Stimulated activated naive B cell treated with anti-CD40 and anti-IgM and Interleukin-4, amounts not matched to agents 10 μg/mL and 1 μg/mL and 100 μg/mL, for 72 hours (primary cell): ENCODE measurements at regions not wholly inside any gene's neighbourhood (a gene's known extent, or its start where the extent isn't known, plus 50 kb on each side); places are given as distances from the start of the nearest gene placed in this dataset.
A peak's percentile ranks its signal among the peaks of the same experiment; 100 is the strongest.

Experiments
- ATAC-seq, 2 donors: fragments of 150-1000 bp; cut with Tn5 transposase; replicated peaks; 2 replicates each; pipeline ENCODE4 v1.10.0; 2021; ENCODE audit warnings: moderate library complexity in 1 of 2
- DNase-seq: peaks from one replicate; pipeline ENCODE4 v3.0.0; 2021
- H3K27ac Mint-ChIP-seq: one replicate; pipeline ENCODE4 v1.8.0; 2022; ENCODE audit warnings: mild to moderate bottlenecking, mixed read lengths
- H3K27me3 Mint-ChIP-seq, 2 donors: one replicate each; pipeline ENCODE4 v1.8.0; 2022; ENCODE audit warnings: mixed read lengths in 2 of 2
- H3K36me3 Mint-ChIP-seq, 2 donors: one replicate each; pipeline ENCODE4 v1.8.0; 2022; ENCODE audit warnings: mixed read lengths in 2 of 2, mild to moderate bottlenecking in 1 of 2
- H3K4me1 Mint-ChIP-seq, 2 donors: one replicate each; pipeline ENCODE4 v1.8.0; 2022; ENCODE audit warnings: mixed read lengths in 2 of 2, mild to moderate bottlenecking in 1 of 2
- H3K4me3 Mint-ChIP-seq, 2 donors: one replicate each; pipeline ENCODE4 v1.8.0; 2022; ENCODE audit warnings: mild to moderate bottlenecking in 2 of 2, mixed read lengths in 2 of 2, moderate library complexity in 1 of 2
- H3K9me3 Mint-ChIP-seq, 2 donors: one replicate each; pipeline ENCODE4 v1.8.0; 2022; ENCODE audit warnings: mixed read lengths in 2 of 2, mild to moderate bottlenecking in 1 of 2

GRCh38 chr18:3384664-3385563 is 65.1 kb upstream of the TGIF1 start:
- ATAC-seq (peak; percentile 42 to 66), DNase-seq (no peak)
- H3K9me3 Mint-ChIP-seq, result no peaks in the 10 kb centered on the region
- H3K27ac Mint-ChIP-seq, result peak overlapping the region; percentile 6
- peaks cover 0 to 3% of the 10 kb centered on the region in 2 donors for H3K36me3 Mint-ChIP-seq
- H3K27me3 Mint-ChIP-seq, result no peaks in the 10 kb centered on the region
- peaks cover 0 to 4% of the 10 kb centered on the region in 2 donors for H3K4me1 Mint-ChIP-seq
- H3K4me3 Mint-ChIP-seq, result no peak overlapping the region

- Mint-ChIP-seq H3K9me3 (peaks cover 5 to 6% of the 10 kb centered on the region in 2 donors), H3K4me1 (peaks cover 3 to 4% of the 10 kb centered on the region in 2 donors), H3K27me3 (no peaks in the 10 kb centered on the region), H3K27ac (no peak overlapping the region), H3K36me3 (peaks cover 0 to 15% of the 10 kb centered on the region in 2 donors), H3K4me3 (no peak overlapping the region)
- DNase-seq (no peak), ATAC-seq (no peak)
These were observed 61.6 kb upstream of the TGIF1 start for GRCh38 chr18:3388323-3388722.

- DNase-seq (no peak), ATAC-seq (no peak)
- Mint-ChIP-seq H3K4me3 (no peak overlapping the region), H3K27ac (no peak overlapping the region), H3K9me3 (peaks cover 6 to 10% of the 10 kb centered on the region in 2 donors), H3K36me3 (peaks cover 3 to 19% of the 10 kb centered on the region in 2 donors), H3K27me3 (no peaks in the 10 kb centered on the region), H3K4me1 (peaks cover 3 to 4% of the 10 kb centered on the region in 2 donors)
These were observed 61.0 kb upstream of the TGIF1 start for GRCh38 chr18:3388980-3389379.

- Mint-ChIP-seq H3K9me3 (peaks cover 12 to 14% of the 10 kb centered on the region in 2 donors), H3K36me3 (peaks cover 8 to 26% of the 10 kb centered on the region in 2 donors), H3K27me3 (no peaks in the 10 kb centered on the region), H3K4me1 (peaks cover 3 to 4% of the 10 kb centered on the region in 2 donors), H3K4me3 (no peak overlapping the region), H3K27ac (no peak overlapping the region)
- ATAC-seq, result no peak
- DNase-seq, result no peak
These were observed 60.0 kb upstream of the TGIF1 start for GRCh38 chr18:3389977-3390376.

- H3K36me3 Mint-ChIP-seq, result peaks cover 11 to 30% of the 10 kb centered on the region in 2 donors
- no peak overlapping the region for H3K4me3 Mint-ChIP-seq
- H3K27ac Mint-ChIP-seq, result no peak overlapping the region
- peaks cover 2 to 3% of the 10 kb centered on the region in 2 donors for H3K4me1 Mint-ChIP-seq
- no peak for DNase-seq
- peaks cover 13 to 16% of the 10 kb centered on the region in 2 donors for H3K9me3 Mint-ChIP-seq
- no peaks in the 10 kb centered on the region for H3K27me3 Mint-ChIP-seq
- no peak for ATAC-seq
These were observed 58.1 kb upstream of the TGIF1 start for GRCh38 chr18:3391704-3392466.

- no peak overlapping the region for H3K4me3 Mint-ChIP-seq
- H3K9me3 Mint-ChIP-seq, result peaks cover 13 to 16% of the 10 kb centered on the region in 2 donors
- H3K27me3 Mint-ChIP-seq, result no peaks in the 10 kb centered on the region
- DNase-seq (no peak), ATAC-seq (no peak)
- peaks cover 0 to 4% of the 10 kb centered on the region in 2 donors for H3K4me1 Mint-ChIP-seq
- H3K36me3 Mint-ChIP-seq, result peaks cover 11 to 30% of the 10 kb centered on the region in 2 donors
- H3K27ac Mint-ChIP-seq, result no peak overlapping the region
These were observed 57.5 kb upstream of the TGIF1 start for GRCh38 chr18:3392467-3392855.

GRCh38 chr18:3394648-3395047 is 55.3 kb upstream of the TGIF1 start:
- Mint-ChIP-seq H3K9me3 (peaks cover 13 to 16% of the 10 kb centered on the region in 2 donors), H3K27ac (no peak overlapping the region), H3K4me3 (no peak overlapping the region), H3K4me1 (peaks cover 7 to 8% of the 10 kb centered on the region in 2 donors), H3K36me3 (peaks cover 11 to 30% of the 10 kb centered on the region in 2 donors), H3K27me3 (no peaks in the 10 kb centered on the region)
- DNase-seq (no peak), ATAC-seq (no peak)

GRCh38 chr18:3395466-3395865 is 54.5 kb upstream of the TGIF1 start:
- Mint-ChIP-seq H3K4me3 (no peak overlapping the region), H3K9me3 (peaks cover 9 to 16% of the 10 kb centered on the region in 2 donors), H3K4me1 (peaks cover 13 to 15% of the 10 kb centered on the region in 2 donors), H3K36me3 (peaks cover 11 to 22% of the 10 kb centered on the region in 2 donors), H3K27ac (no peak overlapping the region), H3K27me3 (no peaks in the 10 kb centered on the region)
- DNase-seq (no peak), ATAC-seq (no peak)

- DNase-seq (no peak), ATAC-seq (no peak)
- no peak overlapping the region for H3K27ac Mint-ChIP-seq
- peaks cover 9 to 15% of the 10 kb centered on the region in 2 donors for H3K9me3 Mint-ChIP-seq
- H3K27me3 Mint-ChIP-seq, result no peaks in the 10 kb centered on the region
- no peak overlapping the region for H3K4me3 Mint-ChIP-seq
- peaks cover 11 to 15% of the 10 kb centered on the region in 2 donors for H3K36me3 Mint-ChIP-seq
- H3K4me1 Mint-ChIP-seq, result peaks cover 25 to 31% of the 10 kb centered on the region in 2 donors
These were observed 52.8 kb upstream of the TGIF1 start for GRCh38 chr18:3397031-3397750.

- Mint-ChIP-seq H3K9me3 (peaks cover 9 to 15% of the 10 kb centered on the region in 2 donors), H3K27ac (no peak overlapping the region), H3K4me1 (peaks cover 24 to 34% of the 10 kb centered on the region in 2 donors), H3K4me3 (no peak overlapping the region), H3K27me3 (no peaks in the 10 kb centered on the region), H3K36me3 (peaks cover 11 to 15% of the 10 kb centered on the region in 2 donors)
- no peak for DNase-seq
- no peak for ATAC-seq
These were observed 52.2 kb upstream of the TGIF1 start for GRCh38 chr18:3397786-3398185.
